Loucy (cell line): ENCODE measurements at regions not wholly inside any gene's neighbourhood (a gene's known extent, or its start where the extent isn't known, plus 50 kb on each side); places are given as distances from the start of the nearest gene placed in this dataset.

Experiments used
- H2AFZ ChIP-seq: fragments of 200-600 bp; sonication (generic); 2 replicates; pipeline ENCODE4 v1.6.0; 2016; ENCODE audit warnings: antibody characterized with exemption, mild to moderate bottlenecking, low read length, moderate library complexity
- H3F3A ChIP-seq: fragments of 200-600 bp; 2 replicates; pipeline ENCODE4 v1.6.0; 2016; ENCODE audit warnings: antibody characterized with exemption, low read depth, mild to moderate bottlenecking
- H3K27me3 ChIP-seq: fragments of 200-600 bp; sonication (generic); 2 replicates; pipeline ENCODE4 v1.6.1; 2014; ENCODE audit warnings: low read length, mild to moderate bottlenecking; ENCODE audit not compliant: insufficient read depth, poor library complexity, severe bottlenecking
- H3K36me3 ChIP-seq: fragments of 200-600 bp; sonication (generic); 2 replicates; pipeline ENCODE4 v1.6.1; 2016; ENCODE audit warnings: low read length; ENCODE audit not compliant: insufficient read depth
- H3K4me1 ChIP-seq: fragments of 200-600 bp; sonication (generic); 2 replicates; pipeline ENCODE4 v1.5.1; 2014; ENCODE audit warnings: low read length, mild to moderate bottlenecking; ENCODE audit not compliant: insufficient read depth, poor library complexity, severe bottlenecking
- H3K4me2 ChIP-seq: fragments of 200-600 bp; sonication (generic); 2 replicates; pipeline ENCODE4 v1.6.0; 2014; ENCODE audit warnings: antibody characterized with exemption, low read length, low read depth, mild to moderate bottlenecking; ENCODE audit not compliant: poor library complexity, severe bottlenecking
- H3K4me3 ChIP-seq: fragments of 200-600 bp; sonication (generic); 2 replicates; pipeline ENCODE4 v1.5.1; 2014; ENCODE audit warnings: low read length, mild to moderate bottlenecking, mixed read lengths; ENCODE audit not compliant: poor library complexity, severe bottlenecking
- H3K79me2 ChIP-seq: fragments of 200-600 bp; sonication (generic); 2 replicates; pipeline ENCODE4 v1.6.1; 2014; ENCODE audit warnings: low read length; ENCODE audit not compliant: insufficient read depth
- H3K9ac ChIP-seq: fragments of 200-600 bp; sonication (generic); 2 replicates; pipeline ENCODE4 v1.6.0; 2014; ENCODE audit warnings: mild to moderate bottlenecking, low read depth, low read length, moderate library complexity; ENCODE audit not compliant: poor library complexity, severe bottlenecking
- H3K9me2 ChIP-seq: fragments of 200-600 bp; sonication (generic); replicated peaks from 2 replicates; pipeline ENCODE4 v1.6.1; 2016; ENCODE audit warnings: low read depth, low read length, mixed read lengths
- H3K9me3 ChIP-seq: fragments of 200-600 bp; sonication (generic); 2 replicates; pipeline ENCODE4 v1.6.1; 2014; ENCODE audit warnings: mild to moderate bottlenecking, antibody characterized with exemption, low read length, low read depth; ENCODE audit not compliant: insufficient read depth
- H4K20me1 ChIP-seq: fragments of 200-600 bp; sonication (generic); 2 replicates; pipeline ENCODE4 v1.6.0; 2014; ENCODE audit warnings: antibody characterized with exemption, low read length, mild to moderate bottlenecking; ENCODE audit not compliant: insufficient read depth, poor library complexity, severe bottlenecking
- EZH2phosphoT487 ChIP-seq: fragments of 200-600 bp; IDR thresholded peaks from 2 replicates; pipeline ENCODE4 v1.6.1; 2018; ENCODE audit warnings: antibody characterized with exemption, mild to moderate bottlenecking, moderate library complexity, borderline replicate concordance
- TF ChIP-seq, protein P1 (sequence below): fragments of 200-600 bp; sonication (generic); conservative IDR thresholded peaks from 2 replicates; pipeline ENCODE4 v1.5.1; 2014; ENCODE audit warnings: mild to moderate bottlenecking, antibody characterized with exemption, low read length

DNA sequence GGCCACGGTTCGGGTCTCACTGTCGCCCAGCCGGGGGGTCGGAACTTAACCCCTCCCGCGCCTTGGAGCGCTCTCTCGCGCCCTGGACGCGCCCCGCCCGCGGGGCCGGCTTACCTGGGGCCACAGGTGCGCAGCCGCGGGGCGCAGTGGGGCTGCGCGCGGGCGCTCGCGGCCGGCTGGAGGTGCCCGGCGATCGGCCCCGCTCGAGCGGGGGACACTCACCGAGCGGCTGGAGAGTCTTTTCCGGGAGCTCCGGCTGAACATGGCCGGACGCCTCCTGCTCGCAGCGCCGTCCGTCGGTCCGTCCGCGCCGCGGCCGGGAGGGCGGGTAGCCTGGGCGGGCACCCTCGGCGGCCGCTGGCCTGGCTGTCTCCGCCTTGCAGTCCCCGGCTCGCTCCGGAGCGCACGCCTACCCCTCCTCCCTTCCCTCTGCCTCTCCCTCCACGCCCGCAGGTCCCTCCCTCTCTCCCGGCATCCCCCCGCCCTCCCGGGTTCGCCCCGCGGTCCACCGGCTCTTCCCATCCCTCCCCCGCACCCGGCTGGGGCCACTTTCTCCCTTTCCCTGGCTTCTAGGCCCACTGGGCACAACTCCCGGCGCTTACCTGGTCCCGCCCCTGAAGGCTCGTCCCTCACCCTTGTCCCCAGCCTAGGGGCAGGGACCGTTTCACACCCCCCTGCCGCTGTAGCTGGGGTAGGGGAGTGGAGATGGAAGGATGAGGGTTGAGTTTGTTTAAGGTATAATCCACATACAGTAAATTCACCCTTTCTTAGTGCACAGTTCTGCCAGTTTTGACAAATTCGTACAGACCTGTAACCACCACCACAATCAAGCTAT, 220.1 kb upstream of the PRICKLE2 start:
- H3K9me2 ChIP-seq = no peaks in the 10 kb centered on the region
- H3F3A ChIP-seq = no peaks in the 10 kb centered on the region
- no peaks in the 10 kb centered on the region for H3K36me3 ChIP-seq
- H3K27me3 ChIP-seq = no peaks in the 10 kb centered on the region
- H3K4me1 ChIP-seq = no peaks in the 10 kb centered on the region
- H3K79me2 ChIP-seq = no peaks in the 10 kb centered on the region
- H3K4me2 ChIP-seq = no peak overlapping the region
- H4K20me1 ChIP-seq = no peaks in the 10 kb centered on the region
- no peaks in the 10 kb centered on the region for H3K9me3 ChIP-seq
- TF ChIP-seq, protein P1, sequence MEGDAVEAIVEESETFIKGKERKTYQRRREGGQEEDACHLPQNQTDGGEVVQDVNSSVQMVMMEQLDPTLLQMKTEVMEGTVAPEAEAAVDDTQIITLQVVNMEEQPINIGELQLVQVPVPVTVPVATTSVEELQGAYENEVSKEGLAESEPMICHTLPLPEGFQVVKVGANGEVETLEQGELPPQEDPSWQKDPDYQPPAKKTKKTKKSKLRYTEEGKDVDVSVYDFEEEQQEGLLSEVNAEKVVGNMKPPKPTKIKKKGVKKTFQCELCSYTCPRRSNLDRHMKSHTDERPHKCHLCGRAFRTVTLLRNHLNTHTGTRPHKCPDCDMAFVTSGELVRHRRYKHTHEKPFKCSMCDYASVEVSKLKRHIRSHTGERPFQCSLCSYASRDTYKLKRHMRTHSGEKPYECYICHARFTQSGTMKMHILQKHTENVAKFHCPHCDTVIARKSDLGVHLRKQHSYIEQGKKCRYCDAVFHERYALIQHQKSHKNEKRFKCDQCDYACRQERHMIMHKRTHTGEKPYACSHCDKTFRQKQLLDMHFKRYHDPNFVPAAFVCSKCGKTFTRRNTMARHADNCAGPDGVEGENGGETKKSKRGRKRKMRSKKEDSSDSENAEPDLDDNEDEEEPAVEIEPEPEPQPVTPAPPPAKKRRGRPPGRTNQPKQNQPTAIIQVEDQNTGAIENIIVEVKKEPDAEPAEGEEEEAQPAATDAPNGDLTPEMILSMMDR = no peak
- no peak for TF ChIP-seq EZH2phosphoT487
- H3K4me3 ChIP-seq = no peak overlapping the region
- H3K9ac ChIP-seq = no peak overlapping the region
- no peak overlapping the region for H2AFZ ChIP-seq

DNA sequence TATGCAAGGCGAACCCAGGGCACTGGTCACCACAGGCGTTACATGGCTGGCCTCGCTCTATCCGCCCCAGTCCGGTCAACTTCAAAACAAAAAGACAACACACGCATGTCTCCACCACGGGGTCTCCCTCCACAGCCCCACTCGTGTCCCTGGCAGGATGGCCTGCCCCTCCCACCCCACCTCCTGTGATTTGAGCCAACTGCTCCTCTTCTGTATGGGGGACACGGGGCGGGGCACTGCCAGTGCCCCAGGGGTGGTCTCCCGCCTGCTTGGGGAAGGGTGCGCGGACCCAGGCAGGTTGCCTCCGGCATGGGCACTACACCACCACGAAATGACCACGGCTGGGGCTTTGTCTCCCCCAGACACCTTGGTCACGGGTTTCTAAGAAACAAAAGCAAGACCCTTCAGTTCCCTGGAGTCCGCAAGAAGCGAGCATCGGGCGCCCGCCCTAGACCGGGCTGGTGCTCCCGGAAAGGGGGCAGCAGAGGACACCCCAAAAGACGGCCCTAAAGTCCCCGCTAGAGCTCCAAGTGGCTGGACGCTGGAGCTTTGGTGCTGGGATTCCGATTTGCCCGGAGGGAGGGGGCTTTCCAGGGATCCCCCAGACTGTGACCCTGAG, 219.3 kb upstream of the PRICKLE2 start:
- no peak overlapping the region for H3K9ac ChIP-seq
- no peaks in the 10 kb centered on the region for H3K36me3 ChIP-seq
- no peaks in the 10 kb centered on the region for H4K20me1 ChIP-seq
- TF ChIP-seq, protein P1 = no peak
- no peak for TF ChIP-seq EZH2phosphoT487
- no peaks in the 10 kb centered on the region for H3F3A ChIP-seq
- H3K4me2 ChIP-seq = no peak overlapping the region
- H3K9me2 ChIP-seq = no peaks in the 10 kb centered on the region
- H3K9me3 ChIP-seq = no peaks in the 10 kb centered on the region
- H2AFZ ChIP-seq = no peak overlapping the region
- no peaks in the 10 kb centered on the region for H3K27me3 ChIP-seq
- no peaks in the 10 kb centered on the region for H3K4me1 ChIP-seq
- H3K4me3 ChIP-seq = no peak overlapping the region
- H3K79me2 ChIP-seq = no peaks in the 10 kb centered on the region

DNA sequence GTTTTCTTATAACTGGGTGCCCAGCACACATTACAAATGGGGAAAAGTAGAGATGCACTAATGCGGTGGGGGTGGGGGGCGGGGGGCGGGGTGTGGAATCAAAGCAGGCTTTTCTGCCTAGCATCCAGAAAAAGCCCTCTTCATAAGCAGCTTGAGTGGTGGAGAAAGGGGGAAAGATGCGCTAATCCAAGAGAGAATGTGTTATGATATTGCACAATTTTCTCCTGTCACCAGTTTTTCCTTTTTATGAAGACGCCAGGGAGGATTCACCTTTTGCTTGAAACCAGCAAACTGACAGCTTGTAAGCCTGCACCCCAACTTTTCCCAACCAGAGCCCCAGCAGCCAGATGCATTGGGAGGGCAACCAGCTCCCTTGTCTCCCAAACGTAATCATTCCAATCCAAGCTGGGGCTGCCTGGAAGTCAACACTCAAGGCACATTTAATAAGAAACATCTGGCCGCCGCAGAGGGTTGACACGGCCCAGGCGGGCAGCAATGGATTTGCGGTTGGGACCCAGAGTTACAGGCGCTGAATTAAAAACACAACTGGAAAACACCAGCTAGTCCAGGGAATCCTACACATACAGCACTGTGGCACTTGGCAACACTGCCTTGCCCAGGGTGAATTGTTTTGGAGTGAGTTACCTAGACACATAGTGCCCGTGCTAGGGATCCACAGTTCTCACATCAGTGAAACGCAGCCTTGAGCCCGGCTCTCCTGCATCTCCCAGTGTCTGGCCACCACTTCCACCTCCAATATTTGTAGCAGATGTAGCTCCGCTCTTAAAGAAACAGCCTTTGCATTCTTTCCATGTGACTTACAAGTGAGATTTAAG, 218.5 kb upstream of the PRICKLE2 start:
- Histone ChIP-seq H2AFZ (no peak overlapping the region), H3F3A (no peaks in the 10 kb centered on the region), H3K4me2 (no peak overlapping the region)

More for the DNA sequence above, 218.5 kb upstream of the PRICKLE2 start:
- Histone ChIP-seq H3K9ac (no peak overlapping the region), H3K9me2 (no peaks in the 10 kb centered on the region), H3K4me3 (no peak overlapping the region), H3K27me3 (no peaks in the 10 kb centered on the region), H3K36me3 (no peaks in the 10 kb centered on the region), H3K4me1 (no peaks in the 10 kb centered on the region), H3K79me2 (no peaks in the 10 kb centered on the region), H3K9me3 (no peaks in the 10 kb centered on the region), H4K20me1 (no peaks in the 10 kb centered on the region)
- TF ChIP-seq, protein P1 = no peak
- TF ChIP-seq EZH2phosphoT487 = no peak
